ENCODE measurements at regions not wholly inside any gene's neighbourhood (a gene's known extent, or its start where the extent isn't known, plus 50 kb on each side); places are given as distances from the start of the nearest gene placed in this dataset.

GRCh38 chr1:37148663-37149062 is 114.3 kb upstream of the GRIK3 start:
- H3K9me3 Mint-ChIP-seq: no peaks in the 10 kb centered on the region

GRCh38 chr1:37149296-37149695 is 115.0 kb upstream of the GRIK3 start:
- Mint-ChIP-seq H3K4me3 (no peak overlapping the region), H3K27ac (no peak overlapping the region), H3K9me3 (no peaks in the 10 kb centered on the region), H3K4me1 (no peaks in the 10 kb centered on the region), H3K36me3 (ENCODE audit: low read depth) (no peaks in the 10 kb centered on the region), H3K27me3 (ENCODE audit: low read depth, poor library complexity) (peaks cover 51% of the 10 kb centered on the region)
- no peak for TF ChIP-seq CTCF (IDR thresholded peaks at IDR 0.05)
- no peak for DNase-seq

More at GRCh38 chr1:37148663-37149062, 114.3 kb upstream of the GRIK3 start:
- Mint-ChIP-seq H3K4me3 (no peak overlapping the region), H3K27me3 (ENCODE audit: low read depth, poor library complexity) (peaks cover 52% of the 10 kb centered on the region), H3K4me1 (no peaks in the 10 kb centered on the region), H3K27ac (no peak overlapping the region), H3K36me3 (ENCODE audit: low read depth) (no peaks in the 10 kb centered on the region)
- no peak for TF ChIP-seq CTCF (IDR thresholded peaks at IDR 0.05)
- DNase-seq: no peak

GRCh38 chr1:37150986-37151385 is 116.7 kb upstream of the GRIK3 start:
- H3K36me3 Mint-ChIP-seq (ENCODE audit: low read depth): no peaks in the 10 kb centered on the region
- TF ChIP-seq CTCF (IDR thresholded peaks at IDR 0.05): no peak
- DNase-seq: no peak
- no peaks in the 10 kb centered on the region for H3K4me1 Mint-ChIP-seq
- H3K27me3 Mint-ChIP-seq (ENCODE audit: low read depth, poor library complexity): peaks cover 42% of the 10 kb centered on the region
- H3K27ac Mint-ChIP-seq: no peak overlapping the region
- no peaks in the 10 kb centered on the region for H3K9me3 Mint-ChIP-seq
- no peak overlapping the region for H3K4me3 Mint-ChIP-seq

GRCh38 chr1:37151789-37152188 is 117.5 kb upstream of the GRIK3 start:
- DNase-seq: no peak
- H3K27me3 Mint-ChIP-seq (ENCODE audit: low read depth, poor library complexity): peaks cover 35% of the 10 kb centered on the region
- H3K4me1 Mint-ChIP-seq: no peaks in the 10 kb centered on the region
- no peak for TF ChIP-seq CTCF (IDR thresholded peaks at IDR 0.05)
- no peak overlapping the region for H3K27ac Mint-ChIP-seq
- no peaks in the 10 kb centered on the region for H3K36me3 Mint-ChIP-seq (ENCODE audit: low read depth)
- H3K9me3 Mint-ChIP-seq: no peaks in the 10 kb centered on the region
- no peak overlapping the region for H3K4me3 Mint-ChIP-seq

- H3K27me3 Mint-ChIP-seq (ENCODE audit: low read depth, poor library complexity): peaks cover 30% of the 10 kb centered on the region
- no peaks in the 10 kb centered on the region for H3K36me3 Mint-ChIP-seq (ENCODE audit: low read depth)
- no peak for TF ChIP-seq CTCF (IDR thresholded peaks at IDR 0.05)
- H3K9me3 Mint-ChIP-seq: no peaks in the 10 kb centered on the region
- no peaks in the 10 kb centered on the region for H3K4me1 Mint-ChIP-seq
- DNase-seq: no peak
- no peak overlapping the region for H3K27ac Mint-ChIP-seq
- no peak overlapping the region for H3K4me3 Mint-ChIP-seq
Observed at GRCh38 chr1:37152491-37152890, 118.2 kb upstream of the GRIK3 start.

Data from nephron progenitor cell (in vitro differentiated cells).